NT2/D1 (cell line): ENCODE measurements at regions not wholly inside any gene's neighbourhood (a gene's known extent, or its start where the extent isn't known, plus 50 kb on each side); places are given as distances from the start of the nearest gene placed in this dataset.

Experiments used
- DNase-seq: peaks from one replicate; pipeline ENCODE4 v3.0.0-alpha.2; 2011; ENCODE audit warnings: low read depth, low spot score
- H3K27me3 ChIP-seq: 2 replicates; pipeline ENCODE4 v1.6.0; 2011; ENCODE audit warnings: mild to moderate bottlenecking; ENCODE audit not compliant: insufficient read length, insufficient read depth
- H3K36me3 ChIP-seq: 2 replicates; pipeline ENCODE4 v1.6.1; 2011; ENCODE audit warnings: mild to moderate bottlenecking, low read length, mixed read lengths; ENCODE audit not compliant: insufficient read depth, insufficient read length
- H3K4me1 ChIP-seq: 2 replicates; pipeline ENCODE4 v1.5.1; 2011; ENCODE audit not compliant: insufficient read depth, insufficient read length
- H3K4me3 ChIP-seq: 2 replicates; pipeline ENCODE4 v1.5.1; 2011; ENCODE audit warnings: low read depth; ENCODE audit not compliant: insufficient read length
- H3K9ac ChIP-seq: 2 replicates; pipeline ENCODE4 v1.6.0; 2011; ENCODE audit warnings: low read depth; ENCODE audit not compliant: insufficient read length
- H3K9me3 ChIP-seq: 2 replicates; pipeline ENCODE4 v1.5.1; 2011; ENCODE audit warnings: mild to moderate bottlenecking, low read length; ENCODE audit not compliant: insufficient read depth
- SUZ12 ChIP-seq: IDR thresholded peaks from 2 replicates; pipeline ENCODE4 v1.6.1; 2011; ENCODE audit not compliant: insufficient read length, insufficient read depth; ENCODE audit errors: extremely low read depth
- YY1 ChIP-seq: IDR thresholded peaks from 2 replicates; pipeline ENCODE4 v1.6.1; 2011; ENCODE audit not compliant: insufficient read length, insufficient read depth
- ZNF274 ChIP-seq: IDR thresholded peaks from 2 replicates; pipeline ENCODE4 v1.6.1; 2011; ENCODE audit warnings: mild to moderate bottlenecking, low read depth, low read length

DNA sequence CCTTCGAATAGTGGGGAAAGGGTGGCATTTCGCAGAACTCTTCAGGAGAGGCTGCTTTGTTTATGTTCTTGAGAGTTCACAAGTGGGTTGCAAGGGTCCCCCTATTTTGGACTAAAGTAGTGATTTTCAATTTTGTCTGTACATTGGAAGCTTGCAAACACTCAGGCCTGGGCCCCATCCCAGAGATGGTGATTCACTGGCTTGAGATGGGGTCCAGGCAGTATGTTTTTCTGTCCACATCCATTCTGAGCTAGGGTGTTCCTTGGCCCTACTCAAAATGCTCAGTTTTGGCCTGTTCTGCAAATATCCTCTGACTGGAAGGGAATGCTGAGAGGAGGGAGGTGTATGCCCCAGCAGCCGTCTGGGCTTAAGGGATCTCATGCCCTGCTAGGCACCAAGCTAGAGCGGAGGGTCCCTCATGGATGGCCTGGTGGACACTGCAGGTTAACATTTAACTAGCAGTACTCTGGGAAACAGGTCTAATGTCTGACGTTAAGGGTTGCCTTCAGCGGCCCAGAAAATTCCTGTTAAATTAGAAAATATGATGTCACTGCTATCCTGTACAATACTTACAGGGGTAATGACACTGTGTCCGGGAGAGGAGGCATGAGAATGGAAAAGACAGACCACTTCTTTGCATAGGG lies 181.4 kb downstream of the OPA1 start:
- Histone ChIP-seq H3K4me1 (peaks cover 8% of the 10 kb centered on the region), H3K36me3 (no peaks in the 10 kb centered on the region), H3K9me3 (peaks cover 6% of the 10 kb centered on the region; the same call in 1 of the 2 replicates), H3K4me3 (no peak overlapping the region), H3K27me3 (peaks cover 33% of the 10 kb centered on the region), H3K9ac (no peak overlapping the region)
- no peak for DNase-seq
- TF ChIP-seq SUZ12 (no peak), ZNF274 (no peak), YY1 (no peak)

- Histone ChIP-seq H3K9ac (peak overlapping the region; percentile 54), H3K27me3 (peaks cover 38% of the 10 kb centered on the region), H3K4me3 (no peak overlapping the region), H3K36me3 (no peaks in the 10 kb centered on the region), H3K9me3 (peaks cover 6% of the 10 kb centered on the region; the same call in 1 of the 2 replicates), H3K4me1 (peaks cover 8% of the 10 kb centered on the region)
- no peak for DNase-seq
- TF ChIP-seq YY1 (no peak), ZNF274 (no peak), SUZ12 (no peak)
Observed at GRCh38 chr3:193774916-193775285, 181.9 kb downstream of the OPA1 start.

- H3K4me3 ChIP-seq = no peak overlapping the region
Observed at GRCh38 chr3:193775421-193776077, 182.5 kb downstream of the OPA1 start.

GRCh38 chr3:193776626-193777358 lies 183.8 kb downstream of the OPA1 start:
- H3K27me3 ChIP-seq = peaks cover 41% of the 10 kb centered on the region
- DNase-seq = no peak
- H3K36me3 ChIP-seq = no peaks in the 10 kb centered on the region
- H3K4me3 ChIP-seq = no peak overlapping the region
- TF ChIP-seq SUZ12 = no peak
- no peak for TF ChIP-seq YY1
- TF ChIP-seq ZNF274 = no peak
- H3K9ac ChIP-seq = no peak overlapping the region
- peaks cover 17% of the 10 kb centered on the region for H3K4me1 ChIP-seq
- no peaks in the 10 kb centered on the region for H3K9me3 ChIP-seq

More at GRCh38 chr3:193775421-193776077, 182.5 kb downstream of the OPA1 start:
- peak; percentile 89 for DNase-seq
- peaks cover 12% of the 10 kb centered on the region for H3K4me1 ChIP-seq
- H3K9me3 ChIP-seq = peaks cover 6% of the 10 kb centered on the region; the same call in 1 of the 2 replicates
- H3K9ac ChIP-seq = peak overlapping the region; percentile 54
- H3K27me3 ChIP-seq = peaks cover 41% of the 10 kb centered on the region
- no peaks in the 10 kb centered on the region for H3K36me3 ChIP-seq
- TF ChIP-seq ZNF274 (no peak), YY1 (no peak), SUZ12 (no peak)

DNA sequence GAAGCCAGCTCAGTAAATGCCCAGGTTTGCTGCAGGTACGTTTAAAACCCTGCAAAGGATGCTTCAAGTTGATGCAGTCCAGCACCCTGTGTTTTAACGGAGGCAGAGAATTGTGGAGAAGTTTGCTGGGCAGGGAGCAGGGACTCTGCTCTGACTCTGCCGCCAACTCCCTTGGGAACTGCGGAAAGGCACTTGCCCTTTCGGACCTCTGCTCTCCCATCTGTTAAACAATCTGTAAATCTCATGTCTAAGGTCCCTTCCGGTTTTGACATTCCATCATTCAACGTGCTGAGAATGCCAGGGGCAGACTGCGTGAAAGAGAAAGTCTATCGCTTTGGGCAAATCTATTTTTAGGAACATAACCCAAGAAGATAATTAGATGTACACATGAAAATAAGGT lies 184.5 kb downstream of the OPA1 start:
- peaks cover 40% of the 10 kb centered on the region for H3K27me3 ChIP-seq
- peaks cover 17% of the 10 kb centered on the region for H3K4me1 ChIP-seq
- no peak for TF ChIP-seq SUZ12
- no peak for TF ChIP-seq YY1
- no peak for TF ChIP-seq ZNF274
- no peaks in the 10 kb centered on the region for H3K36me3 ChIP-seq
- no peaks in the 10 kb centered on the region for H3K9me3 ChIP-seq
- no peak overlapping the region for H3K9ac ChIP-seq
- DNase-seq = no peak
- no peak overlapping the region for H3K4me3 ChIP-seq

- Histone ChIP-seq H3K27me3 (peaks cover 39% of the 10 kb centered on the region), H3K9me3 (no peaks in the 10 kb centered on the region), H3K36me3 (no peaks in the 10 kb centered on the region), H3K9ac (no peak overlapping the region), H3K4me3 (no peak overlapping the region), H3K4me1 (peaks cover 23% of the 10 kb centered on the region)
- no peak for DNase-seq
- TF ChIP-seq SUZ12 = no peak
- no peak for TF ChIP-seq YY1
- TF ChIP-seq ZNF274 = no peak
Observed at GRCh38 chr3:193778676-193779075, 185.7 kb downstream of the OPA1 start.

DNA sequence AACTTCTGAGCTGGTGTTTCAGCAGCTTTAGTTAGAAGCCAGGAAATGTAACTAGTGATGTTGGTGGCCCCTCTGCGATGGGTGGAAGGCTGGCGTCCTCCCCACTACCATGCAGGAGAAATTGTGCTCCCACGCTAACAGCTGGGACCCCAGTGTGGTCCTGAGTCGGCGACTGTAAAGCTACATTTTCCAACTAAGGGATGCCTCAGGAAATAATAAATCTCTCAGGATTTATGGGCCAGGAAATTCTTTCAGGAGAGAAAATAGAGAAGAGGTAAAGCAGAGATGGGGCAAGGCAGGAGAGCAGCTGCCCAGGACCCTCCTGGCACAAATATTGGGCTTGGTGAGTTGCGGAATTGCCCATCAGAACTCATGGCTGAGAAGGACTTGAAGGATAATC lies 186.9 kb downstream of the OPA1 start:
- no peak for TF ChIP-seq YY1
- Histone ChIP-seq H3K36me3 (no peaks in the 10 kb centered on the region), H3K9me3 (no peaks in the 10 kb centered on the region), H3K9ac (no peak overlapping the region), H3K4me3 (no peak overlapping the region), H3K4me1 (peaks cover 22% of the 10 kb centered on the region), H3K27me3 (peaks cover 31% of the 10 kb centered on the region)
- no peak for DNase-seq
